ENCODE measurements at regions not wholly inside any gene's neighbourhood (a gene's known extent, or its start where the extent isn't known, plus 50 kb on each side); places are given as distances from the start of the nearest gene placed in this dataset.

- no peaks in the 10 kb centered on the region for H3K4me1 Mint-ChIP-seq
- no peak for DNase-seq
- no peaks in the 10 kb centered on the region for H3K27me3 ChIP-seq (ENCODE audit: control insufficient read depth, insufficient read depth, low read length)
- H3K9me3 Mint-ChIP-seq, result peaks cover 0 to 2% (median 0%) of the 10 kb centered on the region in 7 donors
- no peaks in the 10 kb centered on the region for H3K36me3 Mint-ChIP-seq
- no peak overlapping the region for H3K4me3 ChIP-seq (ENCODE audit: low read depth, low read length)
- no peaks in the 10 kb centered on the region for H3K4me1 ChIP-seq (ENCODE audit: control insufficient read depth, insufficient read depth, low read length, poor library complexity, severe bottlenecking)
- no peak overlapping the region for H3K4me3 Mint-ChIP-seq
- H3K36me3 ChIP-seq (ENCODE audit: control insufficient read depth, insufficient read depth, low read length), result no peaks in the 10 kb centered on the region
- no peaks in the 10 kb centered on the region for H3K9me3 ChIP-seq (ENCODE audit: control insufficient read depth in 2 of 2, low read length in 2 of 2)
- H3K27ac ChIP-seq (ENCODE audit: insufficient read depth, low read length, poor library complexity, severe bottlenecking), result no peak overlapping the region
- no peak for ATAC-seq (ENCODE audit: low read depth in 2 of 2)
- no peak overlapping the region for H3K27ac Mint-ChIP-seq
- no peaks in the 10 kb centered on the region for H3K27me3 Mint-ChIP-seq
Measured at GRCh38 chr6:150456466-150456865, 87.7 kb downstream of the IYD start.

GRCh38 chr6:150456902-150457643 is 88.3 kb downstream of the IYD start:
- no peaks in the 10 kb centered on the region for H3K27me3 ChIP-seq (ENCODE audit: control insufficient read depth, insufficient read depth, low read length)
- H3K4me1 Mint-ChIP-seq, result no peaks in the 10 kb centered on the region
- ATAC-seq (ENCODE audit: low read depth in 2 of 2), result no peak
- H3K27ac ChIP-seq (ENCODE audit: insufficient read depth, low read length, poor library complexity, severe bottlenecking), result no peak overlapping the region
- H3K27ac Mint-ChIP-seq, result no peak overlapping the region
- no peaks in the 10 kb centered on the region for H3K9me3 ChIP-seq (ENCODE audit: control insufficient read depth in 2 of 2, low read length in 2 of 2)
- H3K4me3 Mint-ChIP-seq, result no peak overlapping the region
- H3K36me3 Mint-ChIP-seq, result no peaks in the 10 kb centered on the region
- no peak for DNase-seq
- H3K4me1 ChIP-seq (ENCODE audit: control insufficient read depth, insufficient read depth, low read length, poor library complexity, severe bottlenecking), result no peaks in the 10 kb centered on the region
- peaks cover 0 to 2% (median 0%) of the 10 kb centered on the region in 7 donors for H3K9me3 Mint-ChIP-seq
- no peak overlapping the region for H3K4me3 ChIP-seq (ENCODE audit: low read depth, low read length)
- H3K36me3 ChIP-seq (ENCODE audit: control insufficient read depth, insufficient read depth, low read length), result no peaks in the 10 kb centered on the region
- no peaks in the 10 kb centered on the region for H3K27me3 Mint-ChIP-seq

GRCh38 chr6:150458579-150458978 is 89.8 kb downstream of the IYD start:
- no peak for DNase-seq
- Histone ChIP-seq H3K27ac (ENCODE audit: insufficient read depth, low read length, poor library complexity, severe bottlenecking) (no peak overlapping the region), H3K36me3 (ENCODE audit: control insufficient read depth, insufficient read depth, low read length) (no peaks in the 10 kb centered on the region), H3K4me3 (ENCODE audit: low read depth, low read length) (no peak overlapping the region), H3K4me1 (ENCODE audit: control insufficient read depth, insufficient read depth, low read length, poor library complexity, severe bottlenecking) (no peaks in the 10 kb centered on the region), H3K9me3 (ENCODE audit: control insufficient read depth in 2 of 2, low read length in 2 of 2) (no peaks in the 10 kb centered on the region), H3K27me3 (ENCODE audit: control insufficient read depth, insufficient read depth, low read length) (no peaks in the 10 kb centered on the region)
- Mint-ChIP-seq H3K4me1 (no peaks in the 10 kb centered on the region), H3K4me3 (no peak overlapping the region), H3K36me3 (no peaks in the 10 kb centered on the region), H3K27me3 (peaks cover 4% of the 10 kb centered on the region), H3K27ac (no peak overlapping the region), H3K9me3 (peaks cover 0 to 2% (median 0%) of the 10 kb centered on the region in 7 donors)
- no peak for ATAC-seq (ENCODE audit: low read depth in 2 of 2)

GRCh38 chr6:150463852-150464251 is 95.0 kb downstream of the IYD start:
- no peaks in the 10 kb centered on the region for H3K27me3 ChIP-seq (ENCODE audit: control insufficient read depth, insufficient read depth, low read length)
- no peak overlapping the region for H3K27ac Mint-ChIP-seq
- H3K4me3 Mint-ChIP-seq, result no peak overlapping the region
- H3K36me3 ChIP-seq (ENCODE audit: control insufficient read depth, insufficient read depth, low read length), result no peaks in the 10 kb centered on the region
- H3K4me1 ChIP-seq (ENCODE audit: control insufficient read depth, insufficient read depth, low read length, poor library complexity, severe bottlenecking), result no peaks in the 10 kb centered on the region
- H3K27ac ChIP-seq (ENCODE audit: insufficient read depth, low read length, poor library complexity, severe bottlenecking), result no peak overlapping the region
- DNase-seq, result no peak
- no peak overlapping the region for H3K4me3 ChIP-seq (ENCODE audit: low read depth, low read length)
- no peaks in the 10 kb centered on the region for H3K9me3 ChIP-seq (ENCODE audit: control insufficient read depth in 2 of 2, low read length in 2 of 2)
- H3K9me3 Mint-ChIP-seq, result peaks cover 0 to 2% (median 0%) of the 10 kb centered on the region in 7 donors
- ATAC-seq (ENCODE audit: low read depth in 2 of 2), result no peak
- peaks cover 4% of the 10 kb centered on the region for H3K27me3 Mint-ChIP-seq
- no peaks in the 10 kb centered on the region for H3K36me3 Mint-ChIP-seq
- H3K4me1 Mint-ChIP-seq, result no peaks in the 10 kb centered on the region

- Histone ChIP-seq H3K4me1 (ENCODE audit: control insufficient read depth, insufficient read depth, low read length, poor library complexity, severe bottlenecking) (no peaks in the 10 kb centered on the region), H3K27ac (ENCODE audit: insufficient read depth, low read length, poor library complexity, severe bottlenecking) (no peak overlapping the region), H3K9me3 (ENCODE audit: control insufficient read depth in 2 of 2, low read length in 2 of 2) (no peaks in the 10 kb centered on the region), H3K27me3 (ENCODE audit: control insufficient read depth, insufficient read depth, low read length) (no peaks in the 10 kb centered on the region), H3K4me3 (ENCODE audit: low read depth, low read length) (no peak overlapping the region), H3K36me3 (ENCODE audit: control insufficient read depth, insufficient read depth, low read length) (no peaks in the 10 kb centered on the region)
- Mint-ChIP-seq H3K36me3 (no peaks in the 10 kb centered on the region), H3K27ac (no peak overlapping the region), H3K4me1 (no peaks in the 10 kb centered on the region), H3K4me3 (no peak overlapping the region), H3K9me3 (peaks cover 0 to 2% (median 0%) of the 10 kb centered on the region in 7 donors), H3K27me3 (peaks cover 4% of the 10 kb centered on the region)
- DNase-seq (no peak), ATAC-seq (ENCODE audit: low read depth in 2 of 2) (no peak)
Measured at GRCh38 chr6:150464966-150465365, 96.2 kb downstream of the IYD start.

- no peak overlapping the region for H3K4me3 ChIP-seq (ENCODE audit: low read depth, low read length)
- no peak for DNase-seq
- no peaks in the 10 kb centered on the region for H3K4me1 Mint-ChIP-seq
- H3K27me3 ChIP-seq (ENCODE audit: control insufficient read depth, insufficient read depth, low read length), result peaks cover 2% of the 10 kb centered on the region
- no peaks in the 10 kb centered on the region for H3K4me1 ChIP-seq (ENCODE audit: control insufficient read depth, insufficient read depth, low read length, poor library complexity, severe bottlenecking)
- H3K4me3 Mint-ChIP-seq, result no peak overlapping the region
- no peaks in the 10 kb centered on the region for H3K9me3 ChIP-seq (ENCODE audit: control insufficient read depth in 2 of 2, low read length in 2 of 2)
- ATAC-seq (ENCODE audit: low read depth in 2 of 2), result no peak
- H3K27me3 Mint-ChIP-seq, result peaks cover 4% of the 10 kb centered on the region
- peaks cover 0 to 2% (median 0%) of the 10 kb centered on the region in 7 donors for H3K9me3 Mint-ChIP-seq
- H3K27ac Mint-ChIP-seq, result no peak overlapping the region
- H3K36me3 ChIP-seq (ENCODE audit: control insufficient read depth, insufficient read depth, low read length), result no peaks in the 10 kb centered on the region
- no peak overlapping the region for H3K27ac ChIP-seq (ENCODE audit: insufficient read depth, low read length, poor library complexity, severe bottlenecking)
- H3K36me3 Mint-ChIP-seq, result no peaks in the 10 kb centered on the region
Measured at GRCh38 chr6:150465610-150466009, 96.8 kb downstream of the IYD start.

GRCh38 chr6:150466196-150466595 is 97.4 kb downstream of the IYD start:
- ATAC-seq (ENCODE audit: low read depth in 2 of 2), result no peak
- Histone ChIP-seq H3K4me3 (ENCODE audit: low read depth, low read length) (no peak overlapping the region), H3K27ac (ENCODE audit: insufficient read depth, low read length, poor library complexity, severe bottlenecking) (no peak overlapping the region), H3K4me1 (ENCODE audit: control insufficient read depth, insufficient read depth, low read length, poor library complexity, severe bottlenecking) (no peaks in the 10 kb centered on the region), H3K27me3 (ENCODE audit: control insufficient read depth, insufficient read depth, low read length) (peaks cover 2% of the 10 kb centered on the region), H3K36me3 (ENCODE audit: control insufficient read depth, insufficient read depth, low read length) (no peaks in the 10 kb centered on the region), H3K9me3 (ENCODE audit: control insufficient read depth in 2 of 2, low read length in 2 of 2) (no peaks in the 10 kb centered on the region)
- H3K4me3 Mint-ChIP-seq, result no peak overlapping the region
- H3K4me1 Mint-ChIP-seq, result no peaks in the 10 kb centered on the region
- no peaks in the 10 kb centered on the region for H3K36me3 Mint-ChIP-seq
- DNase-seq, result no peak
- peaks cover 0 to 1% (median 0%) of the 10 kb centered on the region in 7 donors for H3K9me3 Mint-ChIP-seq
- H3K27me3 Mint-ChIP-seq, result peaks cover 4% of the 10 kb centered on the region
- no peak overlapping the region for H3K27ac Mint-ChIP-seq

GRCh38 chr6:150470131-150470530 is 101.3 kb downstream of the IYD start:
- H3K4me3 Mint-ChIP-seq, result no peak overlapping the region
- Histone ChIP-seq H3K27me3 (ENCODE audit: control insufficient read depth, insufficient read depth, low read length) (peaks cover 4% of the 10 kb centered on the region), H3K36me3 (ENCODE audit: control insufficient read depth, insufficient read depth, low read length) (no peaks in the 10 kb centered on the region), H3K9me3 (ENCODE audit: control insufficient read depth in 2 of 2, low read length in 2 of 2) (no peaks in the 10 kb centered on the region), H3K27ac (ENCODE audit: insufficient read depth, low read length, poor library complexity, severe bottlenecking) (no peak overlapping the region), H3K4me3 (ENCODE audit: low read depth, low read length) (no peak overlapping the region), H3K4me1 (ENCODE audit: control insufficient read depth, insufficient read depth, low read length, poor library complexity, severe bottlenecking) (no peaks in the 10 kb centered on the region)
- DNase-seq, result no peak
- H3K36me3 Mint-ChIP-seq, result no peaks in the 10 kb centered on the region
- no peak overlapping the region for H3K27ac Mint-ChIP-seq
- H3K27me3 Mint-ChIP-seq, result peaks cover 4% of the 10 kb centered on the region
- H3K4me1 Mint-ChIP-seq, result no peaks in the 10 kb centered on the region
- H3K9me3 Mint-ChIP-seq, result peaks cover 0 to under 1% (median 0%) of the 10 kb centered on the region in 7 donors
- no peak for ATAC-seq (ENCODE audit: low read depth in 2 of 2)

Measured in CD4-positive, CD25-positive, alpha-beta regulatory T cell (primary cell).